NAMALWA (cell line): ENCODE measurements at regions not wholly inside any gene's neighbourhood (a gene's known extent, or its start where the extent isn't known, plus 50 kb on each side); places are given as distances from the start of the nearest gene placed in this dataset.
"Not testable (repeated sequence)": the region's sequence is repeated elsewhere in the genome, so short reads cannot be mapped to it uniquely, and the experiment has no call there.

Experiments used
- DNase-seq: peaks from one replicate; pipeline ENCODE4 v3.0.0-alpha.2; 2015; ENCODE audit warnings: low spot score

- DNase-seq = no peak
These were observed 470.2 kb upstream of the API5 start for GRCh38 chr11:42841556-42841955.

- DNase-seq = no peak
These were observed 462.4 kb upstream of the API5 start for GRCh38 chr11:42849362-42849761.

GRCh38 chr11:42857344-42857743 lies 454.5 kb upstream of the API5 start:
- no peak for DNase-seq

- no peak for DNase-seq
These were observed 441.3 kb upstream of the API5 start for GRCh38 chr11:42870480-42870879.

GRCh38 chr11:42873800-42874405 lies 437.9 kb upstream of the API5 start:
- not testable (repeated sequence) for DNase-seq

GRCh38 chr11:42881335-42881734 lies 430.5 kb upstream of the API5 start:
- not testable (repeated sequence) for DNase-seq

GRCh38 chr11:42890773-42891172 lies 421.0 kb upstream of the API5 start:
- DNase-seq = peak; percentile 3

- DNase-seq = no peak
These were observed 410.7 kb upstream of the API5 start for GRCh38 chr11:42901084-42901483.

GRCh38 chr11:42906226-42906625 lies 405.6 kb upstream of the API5 start:
- no peak for DNase-seq

- no peak for DNase-seq
These were observed 398.1 kb upstream of the API5 start for GRCh38 chr11:42913731-42914130.

- DNase-seq = no peak
These were observed 388.1 kb upstream of the API5 start for GRCh38 chr11:42923651-42924050.

GRCh38 chr11:42925916-42926315 lies 385.9 kb upstream of the API5 start:
- DNase-seq = no peak

GRCh38 chr11:42947405-42947804 lies 364.4 kb upstream of the API5 start:
- DNase-seq = no peak

GRCh38 chr11:42949738-42950376 lies 361.9 kb upstream of the API5 start:
- DNase-seq = not testable (repeated sequence)

GRCh38 chr11:42951266-42951665 lies 360.5 kb upstream of the API5 start:
- DNase-seq = no peak

GRCh38 chr11:42957831-42958230 lies 354.0 kb upstream of the API5 start:
- no peak for DNase-seq

- DNase-seq = no peak
These were observed 353.2 kb upstream of the API5 start for GRCh38 chr11:42958635-42959034.

GRCh38 chr11:42960521-42961088 lies 351.2 kb upstream of the API5 start:
- DNase-seq = no peak

- DNase-seq = no peak
These were observed 344.1 kb upstream of the API5 start for GRCh38 chr11:42967653-42968052.

- no peak for DNase-seq
These were observed 339.1 kb upstream of the API5 start for GRCh38 chr11:42972741-42973140.

GRCh38 chr11:42974510-42975179 lies 337.2 kb upstream of the API5 start:
- peak; percentile 15 for DNase-seq

GRCh38 chr11:42975180-42975529 lies 336.6 kb upstream of the API5 start:
- no peak for DNase-seq

- no peak for DNase-seq
These were observed 335.1 kb upstream of the API5 start for GRCh38 chr11:42976636-42977217.
